DND-41 (cell line): ENCODE measurements at regions not wholly inside any gene's neighbourhood (a gene's known extent, or its start where the extent isn't known, plus 50 kb on each side); places are given as distances from the start of the nearest gene placed in this dataset.

Experiments
- ATAC-seq: fragments of 200-7000 bp; cut with Tn5 transposase; 3 replicates; pipeline ENCODE4 v1.9.1; 2021; ENCODE audit warnings: low read depth; ENCODE audit not compliant: insufficient read depth
- DNase-seq: peaks from one replicate; pipeline ENCODE4 v3.0.0-alpha.2; 2020
- H2AFZ ChIP-seq: 2 replicates; pipeline ENCODE4 v1.6.0; 2012; ENCODE audit warnings: low read depth, low read length
- H3K27ac ChIP-seq: 2 replicates; pipeline ENCODE4 v1.5.1; 2012; ENCODE audit warnings: low read length, inconsistent platforms
- H3K27me3 ChIP-seq: fragments of 200-600 bp; sonication (generic); 2 replicates; pipeline ENCODE4 v1.6.0; 2012; ENCODE audit warnings: low read length, mild to moderate bottlenecking, inconsistent platforms; ENCODE audit not compliant: insufficient read depth, poor library complexity
- H3K36me3 ChIP-seq: 2 replicates; pipeline ENCODE4 v1.5.1; 2012; ENCODE audit warnings: low read length, inconsistent platforms; ENCODE audit not compliant: insufficient read depth
- H3K4me1 ChIP-seq: 2 replicates; pipeline ENCODE4 v1.5.1; 2012; ENCODE audit warnings: mild to moderate bottlenecking, low read length; ENCODE audit not compliant: insufficient read depth
- H3K4me2 ChIP-seq: 2 replicates; pipeline ENCODE4 v1.6.0; 2012; ENCODE audit warnings: mild to moderate bottlenecking, moderate library complexity, low read length, inconsistent platforms; ENCODE audit not compliant: insufficient read depth
- H3K4me3 ChIP-seq, 2 experiments: fragments of 200-600 bp in 1 of 2; shearing (Covaris generic) in 1 of 2; 2 replicates each; pipeline ENCODE4 v1.5.1; 2012 to 2016; ENCODE audit warnings: inconsistent platforms in 2 of 2, low read length in 2 of 2, mild to moderate bottlenecking in 2 of 2, low read depth in 1 of 2, moderate library complexity in 1 of 2
- H3K79me2 ChIP-seq: 2 replicates; pipeline ENCODE4 v1.6.0; 2012; ENCODE audit warnings: low read length, inconsistent platforms; ENCODE audit not compliant: insufficient read depth
- H3K9ac ChIP-seq: 2 replicates; pipeline ENCODE4 v1.6.0; 2012; ENCODE audit warnings: low read depth, mild to moderate bottlenecking, inconsistent platforms, low read length, moderate library complexity
- H3K9me3 ChIP-seq: 2 replicates; pipeline ENCODE4 v1.5.1; 2012; ENCODE audit warnings: low read length, moderate library complexity, mild to moderate bottlenecking, inconsistent platforms; ENCODE audit not compliant: insufficient read depth, severe bottlenecking
- H4K20me1 ChIP-seq: 2 replicates; pipeline ENCODE4 v1.6.0; 2012; ENCODE audit warnings: low read length; ENCODE audit not compliant: insufficient read depth
- CTCF ChIP-seq: IDR thresholded peaks from 2 replicates; pipeline ENCODE4 v1.5.1; 2012; ENCODE audit warnings: borderline replicate concordance, low read length, moderate library complexity, mild to moderate bottlenecking; ENCODE audit not compliant: poor library complexity, severe bottlenecking; ENCODE audit errors: extremely low read depth
- EZH2 ChIP-seq: IDR thresholded peaks from 3 replicates; pipeline ENCODE4 v1.6.1; 2012; ENCODE audit warnings: borderline replicate concordance, low read depth, mild to moderate bottlenecking, moderate library complexity, low read length, inconsistent platforms; ENCODE audit not compliant: severe bottlenecking

GRCh38 chr17:13958773-13959172, 110.5 kb upstream of the COX10 start:
- no peak for ATAC-seq
- Histone ChIP-seq H4K20me1 (no peaks in the 10 kb centered on the region), H3K4me1 (no peaks in the 10 kb centered on the region), H3K79me2 (no peaks in the 10 kb centered on the region), H3K27me3 (no peaks in the 10 kb centered on the region), H2AFZ (no peak overlapping the region), H3K4me3 (no peak overlapping the region), H3K36me3 (no peaks in the 10 kb centered on the region), H3K27ac (no peak overlapping the region), H3K4me2 (no peak overlapping the region), H3K9ac (no peak overlapping the region), H3K9me3 (no peaks in the 10 kb centered on the region)
- DNase-seq = no peak
- TF ChIP-seq EZH2 = no peak
- TF ChIP-seq CTCF = no peak

GRCh38 chr17:13961265-13961664, 108.0 kb upstream of the COX10 start:
- H4K20me1 ChIP-seq = no peaks in the 10 kb centered on the region
- H3K9me3 ChIP-seq = no peaks in the 10 kb centered on the region
- H3K4me1 ChIP-seq = no peaks in the 10 kb centered on the region
- no peak for DNase-seq
- no peak overlapping the region for H3K4me3 ChIP-seq
- H3K27ac ChIP-seq = no peak overlapping the region
- no peak for TF ChIP-seq EZH2
- no peak for TF ChIP-seq CTCF
- no peaks in the 10 kb centered on the region for H3K79me2 ChIP-seq
- no peaks in the 10 kb centered on the region for H3K36me3 ChIP-seq
- H3K9ac ChIP-seq = no peak overlapping the region
- ATAC-seq = no peak
- no peaks in the 10 kb centered on the region for H3K27me3 ChIP-seq
- no peak overlapping the region for H2AFZ ChIP-seq
- H3K4me2 ChIP-seq = no peak overlapping the region

GRCh38 chr17:13962716-13963240, 106.5 kb upstream of the COX10 start:
- H3K4me2 ChIP-seq = no peak overlapping the region
- no peak for DNase-seq
- no peaks in the 10 kb centered on the region for H3K79me2 ChIP-seq
- no peak overlapping the region for H3K9ac ChIP-seq
- H3K4me1 ChIP-seq = no peaks in the 10 kb centered on the region
- H3K27ac ChIP-seq = no peak overlapping the region
- H3K27me3 ChIP-seq = no peaks in the 10 kb centered on the region
- H2AFZ ChIP-seq = no peak overlapping the region
- H3K9me3 ChIP-seq = no peaks in the 10 kb centered on the region
- H3K4me3 ChIP-seq = no peak overlapping the region
- ATAC-seq = no peak
- no peaks in the 10 kb centered on the region for H4K20me1 ChIP-seq
- TF ChIP-seq EZH2 = no peak
- no peak for TF ChIP-seq CTCF
- no peaks in the 10 kb centered on the region for H3K36me3 ChIP-seq

GRCh38 chr17:13967416-13967815, 101.9 kb upstream of the COX10 start:
- Histone ChIP-seq H2AFZ (no peak overlapping the region), H3K79me2 (no peaks in the 10 kb centered on the region), H3K4me3 (no peak overlapping the region), H3K27ac (no peak overlapping the region), H3K9me3 (no peaks in the 10 kb centered on the region), H3K4me1 (no peaks in the 10 kb centered on the region), H3K4me2 (no peak overlapping the region), H3K36me3 (no peaks in the 10 kb centered on the region), H4K20me1 (no peaks in the 10 kb centered on the region), H3K27me3 (no peaks in the 10 kb centered on the region), H3K9ac (no peak overlapping the region)
- ATAC-seq (no peak), DNase-seq (no peak)
- TF ChIP-seq EZH2 (no peak), CTCF (no peak)
